IMR-90 (cell line): ENCODE measurements at regions not wholly inside any gene's neighbourhood (a gene's known extent, or its start where the extent isn't known, plus 50 kb on each side); places are given as distances from the start of the nearest gene placed in this dataset.

ENCODE experiments used
- ATAC-seq: fragments of 200-7000 bp; cut with Tn5 transposase; 2 replicates; pipeline ENCODE4 v1.9.1; 2020; ENCODE audit warnings: low read depth, mild to moderate bottlenecking, moderate library complexity
- BruUV-seq: library from RNA; stranded (reverse); fragments of 400-500 nt; replicated peaks from 2 replicates; lab custom pipeline; 2021; lab: Mats Ljungman, UMichigan
- CTCF ChIA-PET: fragments of 300-600 bp; formaldehyde crosslinking; extraction: SDS; loops from one replicate; lab custom pipeline; 2021; ENCODE audit warnings: antibody characterized with exemption; lab: Yijun Ruan, JAX
- POLR2A ChIA-PET: fragments of 300-600 bp; sonication (Branson Sonifier 250); formaldehyde crosslinking; loops from one replicate; lab custom pipeline; 2022; ENCODE audit warnings: antibody characterized with exemption; ENCODE audit not compliant: unreplicated experiment; lab: Charles Lee
- DNase-seq: peaks from one replicate; pipeline ENCODE4 v3.0.0; 2013
- H2AFZ ChIP-seq: replicated peaks from 2 replicates; pipeline ENCODE3; 2013; ENCODE audit warnings: low read length, mild to moderate bottlenecking; ENCODE audit not compliant: poor library complexity
- H2AK5ac ChIP-seq: 2 replicates; pipeline ENCODE4 v1.6.1; 2013; ENCODE audit warnings: low read depth, low read length, inconsistent platforms
- H2AK9ac ChIP-seq: replicated peaks from 2 replicates; pipeline ENCODE3; 2013; ENCODE audit warnings: mild to moderate bottlenecking, low read depth, low read length, moderate library complexity; ENCODE audit not compliant: poor library complexity
- H2BK120ac ChIP-seq: 2 replicates; pipeline ENCODE4 v1.6.1; 2013; ENCODE audit warnings: low read depth, low read length, inconsistent platforms
- H2BK15ac ChIP-seq: 3 replicates; pipeline ENCODE4 v1.6.1; 2013; ENCODE audit warnings: low read depth, low read length, inconsistent platforms
- H2BK20ac ChIP-seq: 2 replicates; pipeline ENCODE4 v1.6.1; 2013; ENCODE audit warnings: low read depth, mild to moderate bottlenecking, inconsistent platforms, low read length, moderate library complexity
- H2BK5ac ChIP-seq: 2 replicates; pipeline ENCODE4 v1.6.1; 2013; ENCODE audit warnings: mild to moderate bottlenecking, low read depth, low read length, inconsistent platforms; ENCODE audit not compliant: poor library complexity, severe bottlenecking
- H3K14ac ChIP-seq: replicated peaks from 2 replicates; pipeline ENCODE4 v1.6.1; 2013; ENCODE audit warnings: low read depth, low read length, inconsistent platforms
- H3K18ac ChIP-seq: 2 replicates; pipeline ENCODE4 v1.6.1; 2013; ENCODE audit warnings: low read depth, low read length, control low read depth
- H3K23ac ChIP-seq: 2 replicates; pipeline ENCODE4 v1.6.1; 2013; ENCODE audit warnings: low read depth, low read length, inconsistent platforms
- H3K27ac ChIP-seq: 2 replicates; pipeline ENCODE4 v1.5.1; 2013; ENCODE audit warnings: mild to moderate bottlenecking, control low read depth, low read length; ENCODE audit not compliant: insufficient read depth
- H3K27me3 ChIP-seq: 2 replicates; pipeline ENCODE4 v1.6.1; 2013; ENCODE audit warnings: low read length; ENCODE audit not compliant: control insufficient read depth, insufficient read depth
- H3K36me3 ChIP-seq: 2 replicates; pipeline ENCODE4 v1.6.1; 2013; ENCODE audit warnings: low read length, mixed read lengths; ENCODE audit not compliant: control insufficient read depth, insufficient read depth
- H3K4ac ChIP-seq: 2 replicates; pipeline ENCODE4 v1.6.1; 2013; ENCODE audit warnings: low read depth, low read length, inconsistent platforms
- H3K4me1 ChIP-seq: 2 replicates; pipeline ENCODE4 v1.6.1; 2013; ENCODE audit warnings: low read length, mixed read lengths; ENCODE audit not compliant: control insufficient read depth, insufficient read depth
- H3K4me2 ChIP-seq: 2 replicates; pipeline ENCODE4 v1.6.1; 2013; ENCODE audit warnings: low read depth, mild to moderate bottlenecking, control low read depth, low read length, moderate library complexity
- H3K4me3 ChIP-seq: 2 replicates; pipeline ENCODE4 v1.5.1; 2013; ENCODE audit warnings: low read depth, mild to moderate bottlenecking, control low read depth, low read length, moderate library complexity; ENCODE audit not compliant: insufficient read depth
- H3K56ac ChIP-seq: 2 replicates; pipeline ENCODE4 v1.6.1; 2013; ENCODE audit warnings: low read length, inconsistent platforms; ENCODE audit not compliant: insufficient read depth; ENCODE audit errors: extremely low read depth
- H3K79me1 ChIP-seq, 2 experiments: 2 replicates each; pipeline ENCODE4 v1.6.1; 2013; ENCODE audit warnings: low read length in 2 of 2, inconsistent platforms in 1 of 2, low read depth in 1 of 2
- H3K9ac ChIP-seq: 2 replicates; pipeline ENCODE4 v1.6.1; 2013; ENCODE audit warnings: low read depth, low read length, control low read depth
- H3K9me1 ChIP-seq: 2 replicates; pipeline ENCODE4 v1.6.1; 2013; ENCODE audit warnings: low read length, inconsistent platforms; ENCODE audit not compliant: insufficient read depth
- H3K9me3 ChIP-seq: 2 replicates; pipeline ENCODE4 v1.6.1; 2013; ENCODE audit warnings: low read length; ENCODE audit not compliant: control insufficient read depth, insufficient read depth
- H4K20me1 ChIP-seq: 2 replicates; pipeline ENCODE4 v1.6.1; 2013; ENCODE audit warnings: low read length, inconsistent platforms; ENCODE audit not compliant: insufficient read depth
- H4K5ac ChIP-seq: 2 replicates; pipeline ENCODE4 v1.6.1; 2013; ENCODE audit warnings: mild to moderate bottlenecking, low read depth, low read length, control low read depth
- H4K8ac ChIP-seq, 2 experiments: 2 replicates each; pipeline ENCODE4 v1.6.1; 2013; ENCODE audit warnings: low read depth in 2 of 2, low read length in 2 of 2, control low read depth in 1 of 2, inconsistent platforms in 1 of 2
- H4K91ac ChIP-seq: 2 replicates; pipeline ENCODE4 v1.6.1; 2013; ENCODE audit warnings: low read depth, low read length, inconsistent platforms; ENCODE audit not compliant: insufficient read depth
- BHLHE40 ChIP-seq: fragments of 150-350 bp; IDR thresholded peaks from 2 replicates; pipeline ENCODE4 v1.6.1; 2016; ENCODE audit warnings: mild to moderate bottlenecking, low read depth, low read length
- CEBPB ChIP-seq: IDR thresholded peaks from 2 replicates; pipeline ENCODE4 v1.6.1; 2012; ENCODE audit warnings: low read depth, low read length, improper control_type of control experiment
- CHD1 ChIP-seq: IDR thresholded peaks from 2 replicates; pipeline ENCODE4 v1.6.1; 2012; ENCODE audit warnings: low read depth, low read length, improper control_type of control experiment
- FOS ChIP-seq: fragments of 150-350 bp; IDR thresholded peaks from 2 replicates; pipeline ENCODE4 v1.6.1; 2016; ENCODE audit warnings: low read depth, low read length
- MAFK ChIP-seq: IDR thresholded peaks from 2 replicates; pipeline ENCODE4 v1.6.1; 2012; ENCODE audit warnings: low read depth, low read length, improper control_type of control experiment
- MAZ ChIP-seq: IDR thresholded peaks from 2 replicates; pipeline ENCODE4 v1.6.1; 2012; ENCODE audit warnings: low read depth, mild to moderate bottlenecking, low read length, improper control_type of control experiment, moderate library complexity, borderline replicate concordance
- MXI1 ChIP-seq: IDR thresholded peaks from 2 replicates; pipeline ENCODE4 v1.6.1; 2012; ENCODE audit warnings: low read depth, mild to moderate bottlenecking, low read length, moderate library complexity, borderline replicate concordance
- NFE2L2 ChIP-seq: fragments of 150-350 bp; IDR thresholded peaks from 2 replicates; pipeline ENCODE4 v1.6.1; 2016; ENCODE audit warnings: low read depth, mild to moderate bottlenecking, low read length
- POLR2A ChIP-seq: IDR thresholded peaks from 2 replicates; pipeline ENCODE4 v1.6.1; 2012; ENCODE audit warnings: mild to moderate bottlenecking, low read depth, low read length
- RAD21 ChIP-seq: IDR thresholded peaks from 2 replicates; pipeline ENCODE4 v1.6.1; 2012; ENCODE audit warnings: low read length, improper control_type of control experiment
- RCOR1 ChIP-seq: IDR thresholded peaks from 2 replicates; pipeline ENCODE4 v1.6.1; 2012; ENCODE audit warnings: mild to moderate bottlenecking, low read length, improper control_type of control experiment; ENCODE audit not compliant: insufficient replicate concordance
- SMC3 ChIP-seq: fragments of 150-350 bp; IDR thresholded peaks from 2 replicates; pipeline ENCODE4 v1.6.1; 2016; ENCODE audit warnings: low read depth, mild to moderate bottlenecking, antibody characterized with exemption, low read length, moderate library complexity
- USF2 ChIP-seq: fragments of 150-350 bp; IDR thresholded peaks from 2 replicates; pipeline ENCODE4 v1.6.1; 2017; ENCODE audit warnings: mild to moderate bottlenecking, antibody characterized with exemption, low read length, low read depth
- WGBS, 2 experiments: methylation state at CpG; one replicate each; pipeline versions ENCODE4 v1.1.5 to v1.1.7; 2013; ENCODE audit warnings: missing lambda C conversion rate in 2 of 2; ENCODE audit not compliant: insufficient read length in 1 of 2; ENCODE audit errors: extremely low coverage in 2 of 2; 5-methylcytosine and 5-hydroxymethylcytosine counted together
- dilution Hi-C: fragments of 300-500 bp; cut with HindIII; formaldehyde crosslinking; loops from one replicate; pipeline ENCODE4 v1.14.3; 2018; ENCODE audit warnings: low sequenced_read_pairs; ENCODE audit not compliant: unreplicated experiment
- in situ Hi-C: fragments of 300-500 bp; cut with MboI; formaldehyde crosslinking; loops from 3 replicates; pipeline ENCODE4 v1.14.3; 2019; ENCODE audit warnings: low sequenced_read_pairs, inconsistent platforms, mixed read lengths
- intact Hi-C: fragments of 100-400 bp; cut with micrococcal nuclease; formaldehyde crosslinking; loops from 2 replicates; pipeline ENCODE4 v1.10.0; 2022
- TF ChIP-seq, protein P1 (sequence below): conservative IDR thresholded peaks from 2 replicates; pipeline ENCODE4 v1.5.1; 2012; ENCODE audit warnings: mild to moderate bottlenecking, low read depth, low read length, improper control_type of control experiment
- TF ChIP-seq, protein P2 (sequence below): fragments of 150-350 bp; IDR thresholded peaks from 2 replicates; pipeline ENCODE4 v1.6.1; 2016; ENCODE audit warnings: low read depth, mild to moderate bottlenecking, low read length, moderate library complexity, borderline replicate concordance

DNA sequence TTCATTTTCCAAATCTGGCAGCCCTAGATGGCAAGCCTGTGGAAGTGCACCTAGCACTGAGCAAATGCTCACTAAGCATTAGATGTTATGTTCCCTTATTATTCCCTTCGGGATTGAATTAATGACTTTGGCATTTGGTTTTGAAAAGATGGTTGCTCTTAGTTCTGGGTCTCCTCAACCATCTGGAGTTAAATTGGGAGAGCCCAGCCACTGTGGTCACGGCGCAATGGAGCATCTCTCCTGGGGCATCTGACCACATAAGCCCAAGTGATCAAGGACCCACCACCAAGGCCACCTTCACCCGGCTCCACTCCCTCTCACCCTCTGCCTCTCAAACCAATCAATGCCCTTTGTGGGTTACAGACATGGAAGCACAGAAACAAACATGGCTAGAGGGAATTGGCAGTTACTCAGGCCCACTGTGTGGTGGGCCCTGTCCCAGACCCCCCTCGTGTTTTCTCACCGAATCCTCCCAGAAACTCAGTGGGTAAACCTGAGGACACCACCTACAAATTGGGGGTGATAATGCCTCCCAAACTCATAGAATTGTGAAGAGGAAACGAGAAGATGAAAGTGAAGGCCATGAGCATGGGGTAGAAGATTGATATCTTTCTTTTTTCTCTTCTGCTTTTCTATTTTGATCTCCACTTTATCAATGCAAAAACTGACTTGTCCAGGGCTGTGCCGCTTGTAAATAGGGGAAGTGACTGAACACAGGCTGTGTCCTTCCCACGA, 52.2 kb downstream of the IRAG1 start:
- H3K27me3 ChIP-seq, result no peaks in the 10 kb centered on the region
- ChIA-PET CTCF (no interaction called here), POLR2A (no interaction called here)
- in situ Hi-C loops, result no loop called here
- peaks cover 19 to 78% of the 10 kb centered on the region in 2 experiments; a peak in 3 of 4 replicates for H3K79me1 ChIP-seq
- ATAC-seq (no peak; the same call in 1 of the 2 replicates), DNase-seq (no peak)
- peak overlapping the region; percentile 80 for H2BK120ac ChIP-seq
- H2BK5ac ChIP-seq, result peak overlapping the region; percentile 69
- no peak overlapping the region for H3K4me2 ChIP-seq
- peak overlapping the region; percentile 54; the same call in 2 of the 3 replicates for H2BK15ac ChIP-seq
- BruUV-seq, result no TSS peak
- intact Hi-C loops, result no loop called here
- H2AK9ac ChIP-seq, result no peak overlapping the region
- H3K27ac ChIP-seq, result peak overlapping the region; percentile 38; the same call in 1 of the 2 replicates
- H3K9me1 ChIP-seq, result peaks cover 26% of the 10 kb centered on the region
- H4K8ac ChIP-seq, result peak overlapping the region; percentile 4 to 79; a peak in 3 of 4 replicates
- no CpG with 5 or more reads among the region's 9 CpGs for WGBS, 2 experiments
- no peak overlapping the region for H3K4me3 ChIP-seq
- no peak overlapping the region for H3K9ac ChIP-seq
- H4K20me1 ChIP-seq, result peaks cover 4% of the 10 kb centered on the region; the same call in 1 of the 2 replicates
- H3K36me3 ChIP-seq, result peaks cover 23% of the 10 kb centered on the region
- peak overlapping the region; percentile 95 for H3K4ac ChIP-seq
- peak overlapping the region; percentile 74 for H3K18ac ChIP-seq
- H2AFZ ChIP-seq, result no peak overlapping the region
- no peaks in the 10 kb centered on the region for H3K9me3 ChIP-seq
- H3K23ac ChIP-seq, result peak overlapping the region; percentile 92
- peak overlapping the region; percentile 40; the same call in 1 of the 2 replicates for H2BK20ac ChIP-seq
- peak overlapping the region; percentile 57; the same call in 1 of the 2 replicates for H4K5ac ChIP-seq
- peak overlapping the region; percentile 92 for H2AK5ac ChIP-seq
- peaks cover 16% of the 10 kb centered on the region for H3K4me1 ChIP-seq
- H3K56ac ChIP-seq, result peak overlapping the region; percentile 34; the same call in 1 of the 2 replicates
- peak overlapping the region; percentile 86 for H3K14ac ChIP-seq
- H4K91ac ChIP-seq, result peak overlapping the region; percentile 75
- no peak for TF ChIP-seq MAZ
- TF ChIP-seq FOS, result no peak
- TF ChIP-seq, protein P1, sequence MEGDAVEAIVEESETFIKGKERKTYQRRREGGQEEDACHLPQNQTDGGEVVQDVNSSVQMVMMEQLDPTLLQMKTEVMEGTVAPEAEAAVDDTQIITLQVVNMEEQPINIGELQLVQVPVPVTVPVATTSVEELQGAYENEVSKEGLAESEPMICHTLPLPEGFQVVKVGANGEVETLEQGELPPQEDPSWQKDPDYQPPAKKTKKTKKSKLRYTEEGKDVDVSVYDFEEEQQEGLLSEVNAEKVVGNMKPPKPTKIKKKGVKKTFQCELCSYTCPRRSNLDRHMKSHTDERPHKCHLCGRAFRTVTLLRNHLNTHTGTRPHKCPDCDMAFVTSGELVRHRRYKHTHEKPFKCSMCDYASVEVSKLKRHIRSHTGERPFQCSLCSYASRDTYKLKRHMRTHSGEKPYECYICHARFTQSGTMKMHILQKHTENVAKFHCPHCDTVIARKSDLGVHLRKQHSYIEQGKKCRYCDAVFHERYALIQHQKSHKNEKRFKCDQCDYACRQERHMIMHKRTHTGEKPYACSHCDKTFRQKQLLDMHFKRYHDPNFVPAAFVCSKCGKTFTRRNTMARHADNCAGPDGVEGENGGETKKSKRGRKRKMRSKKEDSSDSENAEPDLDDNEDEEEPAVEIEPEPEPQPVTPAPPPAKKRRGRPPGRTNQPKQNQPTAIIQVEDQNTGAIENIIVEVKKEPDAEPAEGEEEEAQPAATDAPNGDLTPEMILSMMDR, result no peak
- TF ChIP-seq RAD21, result no peak
- TF ChIP-seq NFE2L2, result no peak
- no peak for TF ChIP-seq CEBPB
- TF ChIP-seq RCOR1, result no peak
- TF ChIP-seq BHLHE40, result no peak
- no peak for TF ChIP-seq POLR2A
- no peak for TF ChIP-seq CHD1
- TF ChIP-seq USF2, result no peak
- no peak for TF ChIP-seq MXI1
- TF ChIP-seq SMC3, result no peak
- TF ChIP-seq MAFK, result no peak
- TF ChIP-seq, protein P2, sequence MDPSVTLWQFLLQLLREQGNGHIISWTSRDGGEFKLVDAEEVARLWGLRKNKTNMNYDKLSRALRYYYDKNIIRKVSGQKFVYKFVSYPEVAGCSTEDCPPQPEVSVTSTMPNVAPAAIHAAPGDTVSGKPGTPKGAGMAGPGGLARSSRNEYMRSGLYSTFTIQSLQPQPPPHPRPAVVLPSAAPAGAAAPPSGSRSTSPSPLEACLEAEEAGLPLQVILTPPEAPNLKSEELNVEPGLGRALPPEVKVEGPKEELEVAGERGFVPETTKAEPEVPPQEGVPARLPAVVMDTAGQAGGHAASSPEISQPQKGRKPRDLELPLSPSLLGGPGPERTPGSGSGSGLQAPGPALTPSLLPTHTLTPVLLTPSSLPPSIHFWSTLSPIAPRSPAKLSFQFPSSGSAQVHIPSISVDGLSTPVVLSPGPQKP, result no peak
- dilution Hi-C loops, result no loop called here
